Neural progenitor cell (in vitro differentiated cells): ENCODE measurements at regions not wholly inside any gene's neighbourhood (a gene's known extent, or its start where the extent isn't known, plus 50 kb on each side); places are given as distances from the start of the nearest gene placed in this dataset.
"Not testable (repeated sequence)": the region's sequence is repeated elsewhere in the genome, so short reads cannot be mapped to it uniquely, and the experiment has no call there.

Experiments
- DNase-seq: peaks from one replicate; pipeline ENCODE4 v3.0.0-alpha.2; 2016; ENCODE audit warnings: low spot score
- H2AFZ ChIP-seq: fragments of 200-600 bp; sonication (generic); replicated peaks from 2 replicates; pipeline ENCODE4 v1.6.1; 2016; ENCODE audit warnings: antibody characterized with exemption
- H3F3A ChIP-seq: fragments of 200-600 bp; sonication (generic); 2 replicates; pipeline ENCODE4 v1.6.1; 2016; ENCODE audit warnings: antibody characterized with exemption, low read depth
- H3K27ac ChIP-seq: fragments of 200-600 bp; sonication (generic); 2 replicates; pipeline ENCODE4 v1.5.1; 2016; ENCODE audit warnings: mild to moderate bottlenecking
- H3K27me3 ChIP-seq: fragments of 200-600 bp; sonication (generic); 2 replicates; pipeline ENCODE4 v1.6.1; 2016; ENCODE audit warnings: mild to moderate bottlenecking, moderate library complexity
- H3K36me3 ChIP-seq: fragments of 200-600 bp; sonication (generic); 2 replicates; pipeline ENCODE4 v1.5.1; 2016
- H3K4me1 ChIP-seq: fragments of 200-600 bp; sonication (generic); 2 replicates; pipeline ENCODE4 v1.6.1; 2016; ENCODE audit warnings: mixed run types
- H3K4me2 ChIP-seq: fragments of 200-600 bp; sonication (generic); 2 replicates; pipeline ENCODE4 v1.6.1; 2016
- H3K4me3 ChIP-seq: fragments of 200-600 bp; sonication (generic); 2 replicates; pipeline ENCODE4 v1.5.1; 2016
- H3K79me2 ChIP-seq: fragments of 200-600 bp; sonication (generic); 2 replicates; pipeline ENCODE4 v1.6.1; 2016; ENCODE audit warnings: low read depth
- H3K9ac ChIP-seq: fragments of 200-600 bp; sonication (generic); 2 replicates; pipeline ENCODE4 v1.6.1; 2016
- H3K9me3 ChIP-seq: fragments of 200-600 bp; sonication (generic); 2 replicates; pipeline ENCODE4 v1.5.1; 2016; ENCODE audit warnings: low read depth
- H4K20me1 ChIP-seq: fragments of 200-600 bp; sonication (generic); 2 replicates; pipeline ENCODE4 v1.6.1; 2016; ENCODE audit warnings: low read depth
- H3K27ac Mint-ChIP-seq: 3 replicates; pipeline ENCODE4 v1.8.0; 2021; ENCODE audit warnings: mixed read lengths
- H3K27me3 Mint-ChIP-seq: 2 replicates; pipeline ENCODE4 v1.8.0; 2022; ENCODE audit warnings: low read depth, mild to moderate bottlenecking, inconsistent platforms, moderate library complexity, mixed read lengths; ENCODE audit not compliant: insufficient read depth
- H3K36me3 Mint-ChIP-seq: 3 replicates; pipeline ENCODE4 v1.8.0; 2021; ENCODE audit warnings: mixed read lengths
- H3K4me1 Mint-ChIP-seq: 3 replicates; pipeline ENCODE4 v1.8.0; 2021; ENCODE audit warnings: mixed read lengths
- H3K4me3 Mint-ChIP-seq: 3 replicates; pipeline ENCODE4 v1.8.0; 2021; ENCODE audit warnings: mild to moderate bottlenecking, moderate library complexity, mixed read lengths
- H3K9me3 Mint-ChIP-seq: 3 replicates; pipeline ENCODE4 v1.8.0; 2020; ENCODE audit warnings: mixed read lengths
- CTCF ChIP-seq: fragments of 200-600 bp; sonication (generic); IDR thresholded peaks from 2 replicates; pipeline ENCODE4 v1.5.1; 2017; ENCODE audit warnings: antibody characterized with exemption, mild to moderate bottlenecking
- EZH2 ChIP-seq: fragments of 200-600 bp; sonication (generic); IDR thresholded peaks from 2 replicates; pipeline ENCODE4 v1.6.1; 2017; ENCODE audit warnings: antibody characterized with exemption, mild to moderate bottlenecking, moderate library complexity
- EZH2phosphoT487 ChIP-seq: fragments of 200-600 bp; sonication (generic); IDR thresholded peaks from 2 replicates; pipeline ENCODE4 v1.6.1; 2017; ENCODE audit warnings: antibody characterized with exemption

- TF ChIP-seq EZH2 (no peak), CTCF (no peak), EZH2phosphoT487 (no peak)
- H3K27ac ChIP-seq, result no peak overlapping the region
- Mint-ChIP-seq H3K36me3 (no peaks in the 10 kb centered on the region), H3K9me3 (peaks cover 36% of the 10 kb centered on the region), H3K4me3 (no peak overlapping the region), H3K4me1 (no peaks in the 10 kb centered on the region), H3K27ac (no peak overlapping the region), H3K27me3 (no peaks in the 10 kb centered on the region)
- H4K20me1 ChIP-seq, result no peaks in the 10 kb centered on the region
- no peak overlapping the region for H3K4me2 ChIP-seq
- no peak overlapping the region for H3K9ac ChIP-seq
- no peak for DNase-seq
- H3K4me3 ChIP-seq, result no peak overlapping the region
- H3K9me3 ChIP-seq, result peaks cover 37% of the 10 kb centered on the region
- H3K36me3 ChIP-seq, result no peaks in the 10 kb centered on the region
- H3F3A ChIP-seq, result peaks cover 15% of the 10 kb centered on the region
- no peaks in the 10 kb centered on the region for H3K79me2 ChIP-seq
- no peak overlapping the region for H2AFZ ChIP-seq
- H3K4me1 ChIP-seq, result no peaks in the 10 kb centered on the region
- H3K27me3 ChIP-seq, result no peaks in the 10 kb centered on the region
These were observed 1136.7 kb downstream of the TMEM121 start for GRCh38 chr14:106662936-106663550.

GRCh38 chr14:106663805-106664410, 1137.5 kb downstream of the TMEM121 start:
- H3K9me3 ChIP-seq, result peaks cover 37% of the 10 kb centered on the region
- not testable (repeated sequence) for H3K27me3 ChIP-seq, H3K4me2 ChIP-seq, H3K27ac ChIP-seq, H3K4me1 Mint-ChIP-seq, H3K4me3 ChIP-seq, H3K27me3 Mint-ChIP-seq, H3K36me3 ChIP-seq, H3K79me2 ChIP-seq, H3K4me3 Mint-ChIP-seq, H2AFZ ChIP-seq, H3K4me1 ChIP-seq, H3K36me3 Mint-ChIP-seq, H4K20me1 ChIP-seq, H3K27ac Mint-ChIP-seq, H3K9ac ChIP-seq
- peak; percentile 55 for TF ChIP-seq CTCF
- H3F3A ChIP-seq, result peaks cover 15% of the 10 kb centered on the region
- H3K9me3 Mint-ChIP-seq, result peaks cover 35% of the 10 kb centered on the region
- DNase-seq, result peak; percentile 1

- no peaks in the 10 kb centered on the region for H3K27me3 ChIP-seq
- H2AFZ ChIP-seq, result no peak overlapping the region
- H3K4me1 ChIP-seq, result no peaks in the 10 kb centered on the region
- H3K4me3 ChIP-seq, result no peak overlapping the region
- no peak for TF ChIP-seq EZH2
- no peak for TF ChIP-seq EZH2phosphoT487
- TF ChIP-seq CTCF, result no peak
- H3F3A ChIP-seq, result peaks cover 15% of the 10 kb centered on the region
- H3K36me3 Mint-ChIP-seq, result no peaks in the 10 kb centered on the region
- H3K9ac ChIP-seq, result no peak overlapping the region
- no peak overlapping the region for H3K27ac Mint-ChIP-seq
- H3K79me2 ChIP-seq, result no peaks in the 10 kb centered on the region
- DNase-seq, result no peak
- H3K9me3 Mint-ChIP-seq, result peaks cover 29% of the 10 kb centered on the region
- no peak overlapping the region for H3K4me3 Mint-ChIP-seq
- no peaks in the 10 kb centered on the region for H4K20me1 ChIP-seq
- no peaks in the 10 kb centered on the region for H3K36me3 ChIP-seq
- H3K4me1 Mint-ChIP-seq, result no peaks in the 10 kb centered on the region
- H3K9me3 ChIP-seq, result peaks cover 29% of the 10 kb centered on the region
- no peak overlapping the region for H3K4me2 ChIP-seq
- no peaks in the 10 kb centered on the region for H3K27me3 Mint-ChIP-seq
- H3K27ac ChIP-seq, result no peak overlapping the region
These were observed 1139.4 kb downstream of the TMEM121 start for GRCh38 chr14:106665814-106666213.
